OCI-M1 (cell line): ENCODE measurements at regions not wholly inside any gene's neighbourhood (a gene's known extent, or its start where the extent isn't known, plus 50 kb on each side); places are given as distances from the start of the nearest gene placed in this dataset.
"Not testable (repeated sequence)": the region's sequence is repeated elsewhere in the genome, so short reads cannot be mapped to it uniquely, and the experiment has no call there.

Experiments
- DNase-seq: peaks from one replicate; lab custom pipeline; 2025; lab: John Stamatoyannopoulos, UW

DNA sequence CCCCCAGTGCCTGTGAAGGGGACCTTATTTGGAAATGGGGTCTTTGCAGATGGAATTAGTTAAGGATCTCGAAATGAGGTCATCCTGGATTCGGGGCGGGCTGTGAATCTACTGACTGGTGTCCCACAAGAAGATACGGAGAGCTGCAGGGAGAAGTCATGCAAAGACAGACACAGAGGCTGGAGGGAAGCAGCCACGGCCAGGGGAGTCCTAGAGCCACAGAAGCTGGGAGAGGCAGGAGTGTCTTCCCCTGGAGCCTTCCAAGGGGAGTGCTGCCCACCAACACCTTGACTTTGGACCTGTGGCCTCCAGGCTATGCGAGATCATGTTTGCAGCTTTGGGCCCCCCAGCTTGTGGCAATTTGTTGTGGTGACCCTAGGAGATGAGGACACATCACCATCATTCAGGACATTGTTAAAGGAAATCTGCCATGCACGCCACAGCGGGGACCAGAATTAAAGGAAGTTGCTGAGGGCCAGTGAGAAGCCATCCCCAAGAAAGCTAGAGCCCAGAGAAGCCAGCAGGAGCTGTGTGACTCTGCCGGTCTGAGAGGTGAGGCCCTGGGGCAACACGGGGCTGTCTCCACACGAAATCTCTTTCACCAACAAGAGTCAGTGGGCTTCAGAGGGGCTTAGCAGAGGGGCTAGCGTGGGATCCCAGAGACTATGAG is 434.7 kb downstream of the BRD1 start:
- no peak for DNase-seq

DNA sequence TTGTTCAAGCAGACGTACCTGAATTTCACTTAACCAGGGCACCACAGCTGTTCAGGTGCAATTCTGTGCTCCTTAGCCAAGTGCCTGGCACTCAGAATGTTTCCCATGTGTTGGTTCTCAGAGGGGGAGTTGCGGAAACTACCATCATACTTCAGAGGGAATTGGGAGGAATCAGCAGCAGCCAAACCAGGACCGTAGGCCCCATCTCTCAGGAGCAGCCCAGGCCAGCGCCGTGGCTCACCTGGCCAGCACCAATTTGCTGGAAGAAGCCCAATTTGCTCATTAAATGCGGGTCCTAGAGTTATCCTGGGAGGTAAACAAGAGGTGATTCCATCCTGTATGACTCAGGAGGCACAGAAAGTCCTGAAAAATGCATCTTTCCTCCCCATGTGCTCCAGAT is 435.4 kb downstream of the BRD1 start:
- no peak for DNase-seq

DNA sequence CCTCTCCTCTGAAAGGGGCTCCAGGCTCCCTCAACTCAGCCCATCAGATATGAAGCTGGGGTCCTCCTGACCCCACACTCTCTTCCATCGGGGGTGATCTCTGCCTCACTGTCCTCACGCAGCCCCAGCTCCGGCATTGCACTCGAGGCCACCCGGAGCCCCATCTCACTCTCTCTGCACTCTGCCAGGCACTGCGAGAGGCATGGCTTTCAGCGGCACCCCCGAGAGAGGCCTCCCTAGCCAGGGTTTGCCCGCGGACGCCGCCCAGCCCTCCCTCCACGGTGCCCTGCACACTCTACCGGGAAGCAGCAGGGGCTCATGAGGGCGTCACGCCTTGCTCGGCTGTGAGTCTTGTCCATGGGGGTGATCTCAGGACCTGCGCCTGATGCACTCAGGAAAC is 436.2 kb downstream of the BRD1 start:
- DNase-seq = no peak

DNA sequence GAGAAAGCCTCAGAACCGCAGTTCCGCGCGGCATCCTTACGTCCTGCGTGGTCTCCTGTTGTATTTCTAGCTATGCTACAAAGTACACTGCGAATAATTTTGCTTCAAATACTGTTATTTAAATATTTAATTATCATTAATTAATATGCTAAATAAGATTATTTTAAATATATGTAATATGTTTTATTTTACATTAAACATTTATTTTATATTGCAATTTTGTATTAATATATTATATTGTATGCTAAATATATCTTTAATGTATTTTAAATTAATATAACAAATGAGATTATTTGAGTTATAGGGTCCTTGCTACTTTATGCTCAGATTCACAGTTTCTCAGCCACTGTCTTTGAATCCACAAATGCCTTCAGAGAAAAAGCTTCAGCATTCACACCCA is 436.7 kb downstream of the BRD1 start:
- DNase-seq = no peak

DNA sequence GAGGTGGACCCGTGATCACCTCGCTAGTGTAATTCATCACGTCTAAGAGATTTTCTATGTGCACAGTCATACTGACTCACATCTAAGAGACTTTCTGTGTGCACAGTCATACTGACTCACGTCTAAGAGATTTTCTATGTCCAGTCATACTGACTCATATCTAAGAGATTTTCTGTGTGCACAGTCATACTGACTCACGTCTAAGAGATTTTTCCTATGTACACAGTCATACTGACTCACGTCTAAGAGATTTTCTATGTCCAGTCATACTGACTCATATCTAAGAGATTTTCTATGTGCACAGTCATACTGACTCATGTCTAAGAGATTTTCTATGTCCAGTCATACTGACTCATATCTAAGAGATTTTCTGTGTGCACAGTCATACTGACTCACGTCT is 443.8 kb downstream of the BRD1 start:
- not testable (repeated sequence) for DNase-seq

DNA sequence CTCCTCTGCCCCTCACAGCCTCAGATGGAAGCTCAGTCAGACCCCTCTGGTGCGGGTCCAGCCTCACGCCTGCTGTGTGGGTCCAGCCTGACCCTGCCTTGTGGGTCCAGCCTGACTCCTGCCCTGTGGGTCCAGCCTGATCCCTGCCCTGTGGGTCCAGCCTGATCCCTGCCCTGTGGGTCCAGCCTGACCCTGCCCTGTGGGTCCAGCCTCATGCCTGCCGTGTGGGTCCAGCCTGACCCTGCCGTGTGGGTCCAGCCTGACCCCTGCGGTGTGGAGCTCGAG is 445.3 kb downstream of the BRD1 start:
- no peak for DNase-seq

DNA sequence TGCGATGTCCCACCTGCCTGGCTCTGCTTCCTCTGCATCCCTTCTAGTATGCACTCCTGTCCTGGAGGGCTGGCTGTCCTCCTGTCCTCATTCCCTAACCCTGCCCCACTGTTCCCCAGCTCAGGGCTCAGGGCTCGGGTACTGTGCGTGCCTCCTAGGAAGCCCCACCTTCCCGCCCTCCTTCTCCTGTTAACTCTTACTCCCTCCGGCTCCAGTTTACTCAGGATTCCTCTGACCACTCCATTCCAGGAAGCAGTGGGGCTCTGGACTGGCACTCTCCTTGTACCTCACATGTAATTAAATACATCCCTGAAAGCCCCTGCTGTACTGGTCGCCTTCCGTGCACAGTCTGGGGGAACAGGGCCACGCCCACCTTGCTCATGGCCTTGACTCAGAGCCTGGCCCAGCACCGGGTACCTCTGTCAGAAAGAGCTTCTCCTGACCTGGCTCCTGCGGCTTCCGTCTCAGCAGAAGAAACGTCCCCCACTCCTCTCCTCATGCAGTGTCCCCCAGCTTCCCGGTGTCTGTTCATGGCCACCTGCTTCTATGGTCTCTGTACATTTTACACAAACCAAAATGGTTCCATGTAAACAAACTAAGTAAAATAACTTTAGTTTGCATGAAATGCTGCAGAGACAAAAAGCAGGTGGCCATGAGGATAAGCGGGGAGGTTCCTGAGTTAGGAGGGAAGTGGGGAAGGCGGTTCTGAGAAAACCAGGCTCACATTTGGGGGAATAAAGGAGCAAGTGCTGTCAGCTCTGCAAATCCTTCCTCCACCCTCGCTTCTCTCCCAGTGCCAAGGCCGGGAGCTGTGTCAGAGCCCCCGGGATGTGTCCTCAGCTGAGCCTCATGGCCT is 445.9 kb downstream of the BRD1 start:
- no peak for DNase-seq

DNA sequence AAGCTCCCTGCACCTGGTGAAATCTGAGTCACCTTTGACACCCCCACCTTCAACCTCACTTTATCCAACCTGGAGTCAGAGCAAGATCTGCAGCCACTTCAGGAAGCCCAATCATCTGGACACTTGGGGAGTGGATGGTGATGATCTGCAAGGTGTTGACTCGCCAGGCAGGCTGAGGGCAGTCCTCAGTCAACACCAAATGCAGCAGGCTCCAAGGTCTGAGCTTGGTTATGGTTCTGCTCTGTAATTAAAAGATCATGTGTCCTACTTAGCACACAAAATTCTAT is 446.9 kb downstream of the BRD1 start:
- DNase-seq = no peak

DNA sequence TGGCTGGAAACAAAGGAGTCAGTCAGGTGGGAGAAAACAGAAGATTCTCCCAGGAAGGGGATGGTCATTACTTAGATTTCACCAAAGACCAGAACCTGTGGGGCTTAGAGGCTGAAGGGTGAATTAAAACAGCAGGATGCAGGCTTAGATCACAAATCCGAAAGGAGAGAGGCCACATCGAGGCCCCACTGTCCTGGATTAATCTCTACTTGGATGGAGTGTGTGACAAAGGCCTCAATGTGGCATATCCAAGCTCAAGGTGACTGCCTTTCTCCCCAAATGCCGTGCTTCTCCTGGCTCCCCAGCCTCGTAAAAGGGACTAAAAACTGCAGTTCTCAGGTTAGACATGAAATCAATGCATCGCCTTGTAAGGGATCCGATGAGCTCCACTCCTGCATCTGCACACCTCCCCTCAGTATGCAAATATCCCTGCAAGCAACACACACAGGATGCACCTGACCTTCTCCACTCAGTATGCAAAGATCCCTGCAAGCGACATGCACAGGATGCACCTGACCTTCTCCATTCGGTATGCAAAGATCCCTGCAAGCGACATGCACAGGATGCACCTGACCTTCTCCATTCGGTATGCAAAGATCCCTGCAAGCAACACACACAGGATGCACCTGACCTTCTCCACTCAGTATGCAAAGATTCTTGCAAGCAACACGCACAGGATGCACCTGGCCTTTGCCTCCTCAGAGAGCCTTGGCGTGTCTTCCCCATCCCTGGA is 447.4 kb downstream of the BRD1 start:
- no peak for DNase-seq

DNA sequence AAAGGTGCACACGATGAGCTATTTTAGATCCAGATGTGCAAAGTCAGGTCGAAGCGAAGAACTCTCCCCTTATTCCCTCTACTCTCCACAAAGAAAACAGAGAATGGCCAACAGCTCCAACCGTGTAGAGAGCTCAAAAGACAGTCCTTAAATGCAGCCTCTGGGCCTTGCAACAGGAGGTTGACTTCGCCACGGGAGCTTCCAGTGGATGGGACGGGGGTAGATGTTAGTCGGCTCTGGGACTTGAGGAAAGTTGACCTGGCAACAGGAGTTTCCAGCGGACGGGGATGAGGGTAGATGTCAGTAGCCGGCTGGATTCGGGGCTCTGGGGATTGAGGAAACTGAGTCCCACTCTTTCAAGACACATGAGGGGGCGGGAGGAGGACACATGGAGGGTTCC is 450.4 kb downstream of the BRD1 start:
- DNase-seq = no peak

DNA sequence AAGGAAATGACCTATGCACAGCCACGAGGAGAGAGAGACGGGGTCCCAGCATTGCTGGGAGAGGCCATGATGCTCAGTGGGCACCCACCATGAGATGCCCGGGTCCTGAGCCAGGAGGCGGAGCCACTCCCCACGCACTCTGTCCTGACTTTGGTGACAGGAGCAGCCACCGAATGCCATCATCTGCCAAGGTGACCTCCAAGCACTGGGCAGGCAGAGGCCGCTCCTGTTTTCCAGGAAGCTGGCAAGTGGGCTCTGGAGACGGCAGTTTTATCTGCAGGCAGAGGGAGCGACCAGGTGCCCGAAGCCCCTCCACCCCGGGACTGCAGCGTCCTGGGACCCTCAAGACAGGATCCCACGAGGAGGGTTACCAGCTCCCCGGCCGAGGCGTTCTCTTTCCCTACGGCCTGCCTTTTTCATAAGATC is 453.9 kb downstream of the BRD1 start:
- no peak for DNase-seq

DNA sequence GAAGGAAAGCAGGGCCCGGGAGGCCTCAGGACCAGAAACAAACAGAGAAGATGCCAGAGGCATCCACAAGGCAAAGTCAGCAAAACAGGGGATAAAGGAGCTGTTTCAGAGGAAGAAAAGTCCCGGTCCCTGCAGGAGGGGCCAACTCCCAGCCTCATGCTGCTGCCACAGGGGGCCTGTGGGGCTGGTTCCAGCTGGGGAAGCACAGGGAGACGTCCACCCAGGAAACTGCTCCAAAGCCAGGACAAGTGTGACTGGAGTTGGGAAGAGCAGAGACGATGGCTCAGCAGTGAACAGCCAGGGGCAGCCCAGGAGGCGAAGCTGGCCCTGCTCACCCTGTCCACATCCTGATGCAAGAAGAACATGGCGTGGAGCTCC is 454.4 kb downstream of the BRD1 start:
- DNase-seq = no peak

DNA sequence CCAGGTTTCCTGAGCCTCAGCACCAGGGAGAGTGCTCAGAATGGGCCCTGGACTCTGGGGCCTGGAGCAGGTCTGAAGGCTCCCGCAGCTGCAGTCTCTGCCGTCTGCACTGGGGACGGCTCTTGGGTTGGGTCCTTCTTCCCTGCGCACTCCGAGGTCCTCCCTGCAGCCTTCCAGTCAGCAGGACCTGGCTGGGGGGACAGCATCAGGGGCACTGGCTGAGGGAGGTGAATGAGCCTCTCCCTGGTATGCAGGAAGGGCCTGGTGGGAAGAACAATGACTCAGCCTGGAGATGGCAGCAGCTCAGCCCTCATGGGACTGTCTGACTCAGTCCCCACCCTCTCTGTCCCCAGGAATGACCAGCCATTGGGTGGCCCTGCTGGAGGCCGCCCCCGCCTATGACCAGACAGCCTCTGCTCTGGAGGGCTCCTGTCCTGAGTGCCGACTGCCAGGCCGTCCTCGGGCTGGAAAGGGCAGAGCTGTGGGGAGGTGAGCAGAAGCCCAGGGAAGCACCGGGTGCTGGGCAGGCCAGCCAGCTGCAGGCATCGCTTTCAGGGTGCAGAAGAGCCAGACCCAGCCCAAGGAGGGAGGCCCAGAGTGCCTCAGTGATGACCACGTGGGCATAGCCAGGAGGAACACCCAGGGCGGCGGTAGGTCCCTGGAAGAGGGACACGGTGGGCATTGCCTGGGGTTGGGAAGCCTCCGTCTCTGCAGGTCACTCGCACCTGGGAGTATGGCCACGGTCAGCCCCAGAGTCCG is 455.0 kb downstream of the BRD1 start:
- peak; percentile 5 for DNase-seq

DNA sequence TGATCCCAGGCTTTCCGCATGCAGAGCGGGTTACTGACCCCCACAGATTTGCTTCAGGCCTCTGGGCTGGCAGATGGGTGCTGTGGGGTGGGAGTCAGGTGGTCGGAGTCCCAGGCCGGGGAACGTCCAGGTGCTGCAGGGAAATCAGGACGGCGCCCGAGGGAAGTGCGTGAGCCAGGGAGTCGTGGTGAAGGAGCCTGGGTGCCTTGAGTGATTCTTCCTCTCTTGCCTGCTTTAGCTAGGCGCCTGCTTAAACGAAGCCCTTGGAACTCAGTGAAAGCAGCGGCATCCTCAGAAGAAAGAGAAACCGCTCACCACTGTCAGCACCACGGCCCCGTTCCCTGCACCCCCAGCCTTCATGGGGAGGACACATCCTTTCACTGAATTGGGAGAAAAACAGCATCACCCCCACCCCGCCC is 455.6 kb downstream of the BRD1 start:
- no peak for DNase-seq

DNA sequence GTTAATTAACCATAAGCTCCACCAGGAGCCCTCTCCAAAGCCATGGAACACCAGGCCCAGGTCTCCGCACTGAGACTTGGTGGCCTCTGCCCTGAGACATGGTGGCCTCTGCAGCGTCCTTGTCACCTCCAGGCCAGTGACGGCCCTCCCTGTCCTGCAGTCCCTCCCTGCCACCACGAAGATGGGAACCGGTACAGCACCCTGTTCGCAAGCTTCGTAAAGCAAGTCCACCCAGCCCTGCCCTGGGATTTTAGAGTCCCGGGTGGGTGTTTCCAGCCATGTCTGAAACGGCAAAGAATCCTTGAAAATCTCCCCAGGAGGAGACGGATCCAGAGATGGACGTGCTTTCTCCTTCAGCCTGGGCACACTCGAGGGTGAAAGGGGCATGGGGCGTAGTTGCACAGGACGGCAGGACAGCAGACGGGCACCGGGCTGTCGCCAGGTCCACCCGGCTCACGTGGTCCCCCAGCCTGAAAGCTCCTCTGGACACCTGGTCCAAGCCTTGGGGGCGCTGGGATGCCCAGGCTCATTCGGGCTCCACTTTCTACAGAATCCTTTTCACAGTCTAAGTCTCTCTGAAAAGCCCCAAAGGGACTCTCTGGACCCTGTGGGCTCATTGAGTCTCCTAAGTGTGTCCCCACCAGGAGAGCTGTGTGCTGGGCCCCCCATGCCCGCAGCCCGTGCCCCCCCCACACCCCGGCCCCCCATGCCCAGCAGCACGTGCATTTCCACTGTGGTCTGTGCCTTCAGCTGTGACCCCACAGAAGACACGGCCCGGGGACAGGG is 456.2 kb downstream of the BRD1 start:
- no peak for DNase-seq

DNA sequence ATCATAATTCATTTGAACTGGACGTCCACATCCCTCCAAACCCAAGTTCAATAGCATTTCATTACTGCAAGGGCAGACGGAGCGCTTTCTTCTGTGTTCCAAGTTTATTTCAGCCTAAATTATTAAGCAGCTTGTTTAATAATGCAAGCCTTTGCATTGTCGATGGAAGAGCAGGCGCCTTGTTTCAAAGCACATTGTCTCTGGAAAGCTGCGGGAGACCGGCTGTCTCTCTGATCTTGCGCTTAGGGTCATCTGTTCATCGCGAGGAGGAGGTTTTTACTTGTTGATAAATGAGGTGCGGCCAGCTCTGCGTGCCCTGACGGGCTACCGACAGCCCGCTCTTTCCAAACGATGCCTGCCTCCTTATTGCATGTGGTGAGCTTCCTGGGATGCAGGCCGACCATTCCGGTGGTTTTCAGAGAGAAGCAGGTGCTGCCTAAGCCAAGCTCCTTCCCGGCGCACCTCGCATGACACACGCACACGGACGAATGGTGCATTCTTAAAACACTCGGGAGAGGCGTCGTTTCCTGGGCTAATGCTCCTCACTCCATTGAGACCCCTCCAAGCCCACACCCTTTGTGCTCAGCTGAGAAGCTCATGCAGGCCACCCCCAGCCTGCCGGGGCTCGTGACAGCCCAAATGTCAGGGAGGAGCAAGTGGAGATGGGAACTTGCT is 456.9 kb downstream of the BRD1 start:
- no peak for DNase-seq

DNA sequence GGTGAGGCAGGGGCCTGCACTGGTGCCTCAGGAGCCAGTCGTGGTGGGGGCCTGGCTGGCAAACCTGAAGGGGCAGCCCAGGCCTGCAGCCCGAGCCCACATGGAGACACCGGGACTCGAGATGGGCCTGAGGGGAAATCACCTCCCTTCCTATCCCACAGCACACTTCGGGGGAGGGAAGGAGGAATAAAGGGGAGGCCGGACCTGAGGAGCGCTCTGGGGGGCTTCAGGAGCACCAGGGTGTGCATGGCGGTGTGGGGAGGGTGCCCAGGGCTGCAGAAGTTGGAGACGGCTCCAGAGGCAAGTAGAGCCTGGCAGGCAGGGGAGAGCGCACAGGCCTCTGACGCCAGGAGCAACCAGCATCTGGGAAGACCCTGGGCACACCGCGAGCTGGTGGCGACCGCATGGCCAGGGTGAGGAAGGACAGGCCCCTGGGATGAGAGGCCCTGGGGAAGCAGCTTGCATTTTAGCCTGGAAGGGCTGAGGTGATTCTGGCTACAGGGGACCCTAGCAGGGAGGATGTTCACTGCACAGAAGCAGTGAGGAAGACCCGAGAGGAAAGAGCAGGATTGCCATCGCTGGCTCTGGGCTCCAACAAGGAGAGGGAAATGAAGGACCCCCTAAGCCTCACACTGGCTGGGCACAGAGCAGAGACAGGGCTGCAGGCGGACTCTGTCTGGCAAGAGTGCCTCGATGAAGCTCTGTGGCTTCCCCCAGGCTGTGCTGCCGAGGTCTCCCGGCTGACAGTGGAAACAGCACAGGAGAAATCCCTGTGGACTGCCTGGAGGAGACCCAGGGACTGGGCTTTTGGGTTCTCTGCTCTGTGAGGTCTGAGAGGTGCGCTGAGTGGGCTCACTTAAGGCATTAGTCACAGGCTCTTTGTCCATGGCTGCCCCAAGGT is 457.7 kb downstream of the BRD1 start:
- no peak for DNase-seq

DNA sequence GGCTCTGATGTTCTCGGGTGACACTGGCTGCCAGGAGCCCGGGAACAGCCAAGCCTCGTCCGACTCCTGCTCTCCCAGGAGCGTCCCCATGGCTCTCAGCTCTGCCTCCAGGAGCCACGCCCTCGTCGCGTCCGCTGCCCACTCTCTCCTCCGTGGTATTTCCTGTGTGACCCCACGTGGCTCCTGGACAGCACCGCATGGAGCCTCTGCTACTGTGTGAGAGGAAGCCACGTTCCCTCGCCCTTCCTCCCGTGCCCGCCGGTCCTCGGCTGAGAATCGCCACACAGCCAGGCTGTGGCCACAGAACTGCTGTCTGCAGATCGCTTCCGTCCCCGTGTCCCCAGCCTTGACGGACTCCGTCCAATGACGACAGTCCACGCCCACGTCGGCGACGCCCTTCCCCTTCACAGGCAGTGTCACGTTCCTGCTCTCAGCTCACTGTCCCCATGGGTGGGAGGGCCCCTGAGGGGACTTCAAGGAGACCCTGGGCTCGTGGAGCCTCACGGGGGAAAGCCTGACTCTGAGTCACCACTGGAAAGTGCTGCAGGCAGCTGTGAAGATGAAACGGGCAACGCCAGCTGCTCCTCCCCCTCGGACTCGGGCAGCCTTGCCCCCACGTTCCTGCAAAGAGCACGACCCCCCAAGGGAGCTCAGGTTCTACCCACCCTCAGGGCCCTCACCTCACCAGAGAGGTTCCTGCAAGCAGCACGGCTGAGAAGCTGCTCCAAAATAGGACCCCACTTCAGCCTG is 458.5 kb downstream of the BRD1 start:
- DNase-seq = peak; percentile 42

DNA sequence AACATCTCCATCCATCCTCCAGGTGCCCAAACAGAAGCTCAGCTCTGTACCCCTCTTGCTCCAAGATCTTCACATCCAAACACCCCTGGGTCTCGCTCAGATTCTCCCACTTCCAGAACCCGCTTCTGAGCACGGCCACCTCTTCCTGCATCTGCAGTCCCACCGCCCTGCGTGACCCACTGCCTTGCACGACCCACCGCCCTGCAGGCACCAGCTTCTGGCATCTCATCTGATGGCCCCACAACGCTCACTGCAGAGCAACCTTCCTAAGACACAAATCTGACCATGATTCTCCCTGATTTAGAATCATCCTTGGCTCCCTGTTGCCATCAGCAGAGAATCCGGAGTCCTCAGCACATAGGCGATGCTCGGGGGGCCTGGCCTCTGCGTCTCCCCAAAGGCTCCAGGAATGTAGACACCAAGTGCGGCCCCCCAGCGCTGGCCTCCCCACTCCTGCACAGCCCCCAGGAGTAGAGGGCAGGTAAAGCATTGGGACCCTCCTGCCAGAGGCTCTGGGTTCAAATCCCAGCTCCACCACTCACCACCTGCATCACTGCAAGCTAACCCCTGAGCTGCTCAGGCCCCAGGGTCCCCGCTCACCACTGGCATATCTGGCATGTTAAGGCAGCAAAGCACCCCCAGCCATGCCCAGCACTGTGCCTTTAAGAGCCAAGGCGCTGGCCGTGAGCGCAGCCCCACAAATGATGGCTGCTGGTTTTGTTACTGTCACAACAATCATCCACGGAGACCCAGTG is 459.3 kb downstream of the BRD1 start:
- DNase-seq = no peak
